ENCODE measurements at regions not wholly inside any gene's neighbourhood (a gene's known extent, or its start where the extent isn't known, plus 50 kb on each side); places are given as distances from the start of the nearest gene placed in this dataset.

- TF ChIP-seq POLR2A (IDR thresholded peaks at IDR 0.05; ENCODE audit: low read length) (no peak), GATA1 (IDR thresholded peaks at IDR 0.05; ENCODE audit: low read depth, low read length) (no peak)
Measured at GRCh38 chr14:104363891-104364760, 215.4 kb upstream of the C14orf180 start.

All from erythroblast (primary cell).